ENCODE measurements at regions not wholly inside any gene's neighbourhood (a gene's known extent, or its start where the extent isn't known, plus 50 kb on each side); places are given as distances from the start of the nearest gene placed in this dataset.

DNA sequence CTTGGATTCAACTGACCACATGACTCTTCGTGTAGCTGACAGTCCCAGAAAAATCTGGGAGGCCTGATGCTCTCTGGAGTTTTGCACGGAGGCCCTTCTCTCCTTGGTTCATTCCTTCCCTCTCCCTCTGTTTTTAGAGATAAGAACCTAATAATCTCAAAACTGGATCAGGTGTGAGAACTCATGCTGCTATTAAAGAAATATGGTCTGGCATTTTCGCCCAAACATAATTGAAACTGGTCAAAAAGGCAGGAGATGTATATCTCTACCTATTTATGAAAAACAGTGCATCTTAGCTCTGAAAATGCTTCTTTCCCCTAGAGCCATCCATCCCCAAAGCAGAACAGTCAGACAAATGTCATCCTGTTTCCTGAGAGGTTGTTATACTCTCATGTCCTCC, 397.5 kb downstream of the PRELID2 start:
- Histone ChIP-seq H3K9me1 (ENCODE audit: insufficient read depth, low read length) (no peaks in the 10 kb centered on the region), H2AK5ac (ENCODE audit: low read depth, low read length) (no peak overlapping the region), H3K18ac (ENCODE audit: low read depth, low read length) (no peak overlapping the region), H2BK20ac (ENCODE audit: low read depth, low read length) (no peak overlapping the region), H2AFZ (replicated peaks; ENCODE audit: low read length, poor library complexity) (no peak overlapping the region), H3K79me1 (ENCODE audit: low read depth in 1 of 2, low read length in 2 of 2) (no peaks in the 10 kb centered on the region), H3K27me3 (ENCODE audit: control insufficient read depth, insufficient read depth, low read length) (no peaks in the 10 kb centered on the region), H3K4me2 (ENCODE audit: low read depth, low read length) (no peak overlapping the region), H2BK15ac (ENCODE audit: low read depth, low read length) (no peak overlapping the region), H3K36me3 (ENCODE audit: control insufficient read depth, insufficient read depth, low read length) (no peaks in the 10 kb centered on the region), H3K27ac (ENCODE audit: insufficient read depth, low read length) (no peak overlapping the region), H4K5ac (ENCODE audit: low read depth, low read length) (no peak overlapping the region), H3K9ac (ENCODE audit: low read depth, low read length) (no peak overlapping the region), H3K9me3 (ENCODE audit: control insufficient read depth, insufficient read depth, low read length) (no peaks in the 10 kb centered on the region; the same call in 1 of the 2 replicates), H3K56ac (ENCODE audit: extremely low read depth, insufficient read depth, low read length) (no peak overlapping the region), H4K8ac (ENCODE audit: low read depth in 2 of 2, low read length in 2 of 2) (no peak overlapping the region), H3K23ac (ENCODE audit: low read depth, low read length) (no peak overlapping the region), H3K4me3 (ENCODE audit: insufficient read depth, low read depth, low read length) (no peak overlapping the region), H3K4me1 (ENCODE audit: control insufficient read depth, insufficient read depth, low read length) (no peaks in the 10 kb centered on the region), H2BK120ac (ENCODE audit: low read depth, low read length) (no peak overlapping the region), H3K4ac (ENCODE audit: low read depth, low read length) (no peak overlapping the region), H4K20me1 (ENCODE audit: insufficient read depth, low read length) (no peaks in the 10 kb centered on the region), H2AK9ac (replicated peaks; ENCODE audit: low read depth, low read length, poor library complexity) (no peak overlapping the region), H2BK5ac (ENCODE audit: low read depth, low read length, poor library complexity, severe bottlenecking) (no peak overlapping the region), H4K91ac (ENCODE audit: insufficient read depth, low read depth, low read length) (no peak overlapping the region), H3K14ac (replicated peaks; ENCODE audit: low read depth, low read length) (no peak overlapping the region)
- in situ Hi-C loops (cut with MboI; ENCODE audit: low sequenced_read_pairs) (no loop called here), dilution Hi-C loops (cut with HindIII; ENCODE audit: low sequenced_read_pairs, unreplicated experiment) (no loop called here), intact Hi-C loops (cut with micrococcal nuclease) (no loop called here)
- BruUV-seq (replicated peaks): no TSS peak
- DNase-seq (no peak), ATAC-seq (ENCODE audit: low read depth) (no peak)
- TF ChIP-seq MAZ (IDR thresholded peaks at IDR 0.05; ENCODE audit: borderline replicate concordance, low read depth, low read length) (no peak), SMC3 (IDR thresholded peaks at IDR 0.05; ENCODE audit: low read depth, low read length) (no peak), FOS (IDR thresholded peaks at IDR 0.05; ENCODE audit: low read depth, low read length) (no peak), MAFK (IDR thresholded peaks at IDR 0.05; ENCODE audit: low read depth, low read length) (no peak), BHLHE40 (IDR thresholded peaks at IDR 0.05; ENCODE audit: low read depth, low read length) (no peak), CHD1 (IDR thresholded peaks at IDR 0.05; ENCODE audit: low read depth, low read length) (no peak), CEBPB (IDR thresholded peaks at IDR 0.05; ENCODE audit: low read depth, low read length) (no peak), NFE2L2 (IDR thresholded peaks at IDR 0.05; ENCODE audit: low read depth, low read length) (no peak), RFX5 (IDR thresholded peaks at IDR 0.05; ENCODE audit: low read depth, low read length) (no peak)
- TF ChIP-seq, protein P1, sequence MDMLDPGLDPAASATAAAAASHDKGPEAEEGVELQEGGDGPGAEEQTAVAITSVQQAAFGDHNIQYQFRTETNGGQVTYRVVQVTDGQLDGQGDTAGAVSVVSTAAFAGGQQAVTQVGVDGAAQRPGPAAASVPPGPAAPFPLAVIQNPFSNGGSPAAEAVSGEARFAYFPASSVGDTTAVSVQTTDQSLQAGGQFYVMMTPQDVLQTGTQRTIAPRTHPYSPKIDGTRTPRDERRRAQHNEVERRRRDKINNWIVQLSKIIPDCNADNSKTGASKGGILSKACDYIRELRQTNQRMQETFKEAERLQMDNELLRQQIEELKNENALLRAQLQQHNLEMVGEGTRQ (IDR thresholded peaks at IDR 0.05; ENCODE audit: low read depth, low read length): no peak
- TF ChIP-seq, protein P2, sequence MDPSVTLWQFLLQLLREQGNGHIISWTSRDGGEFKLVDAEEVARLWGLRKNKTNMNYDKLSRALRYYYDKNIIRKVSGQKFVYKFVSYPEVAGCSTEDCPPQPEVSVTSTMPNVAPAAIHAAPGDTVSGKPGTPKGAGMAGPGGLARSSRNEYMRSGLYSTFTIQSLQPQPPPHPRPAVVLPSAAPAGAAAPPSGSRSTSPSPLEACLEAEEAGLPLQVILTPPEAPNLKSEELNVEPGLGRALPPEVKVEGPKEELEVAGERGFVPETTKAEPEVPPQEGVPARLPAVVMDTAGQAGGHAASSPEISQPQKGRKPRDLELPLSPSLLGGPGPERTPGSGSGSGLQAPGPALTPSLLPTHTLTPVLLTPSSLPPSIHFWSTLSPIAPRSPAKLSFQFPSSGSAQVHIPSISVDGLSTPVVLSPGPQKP (IDR thresholded peaks at IDR 0.05; ENCODE audit: borderline replicate concordance, low read depth, low read length): no peak
- CTCF ChIA-PET: no interaction called here
- POLR2A ChIA-PET (ENCODE audit: unreplicated experiment): no interaction called here
- WGBS, 2 experiments (ENCODE audit: extremely low coverage in 2 of 2, insufficient read length in 1 of 2): no CpG with 5 or more reads among the region's 3 CpGs

Data from IMR-90 (cell line).